ENCODE measurements at regions not wholly inside any gene's neighbourhood (a gene's known extent, or its start where the extent isn't known, plus 50 kb on each side); places are given as distances from the start of the nearest gene placed in this dataset.

- Histone ChIP-seq H3K9me3 (ENCODE audit: low read length) (no peaks in the 10 kb centered on the region), H3K36me3 (ENCODE audit: insufficient read depth, low read length) (no peaks in the 10 kb centered on the region), H3K4me1 (ENCODE audit: insufficient read depth, low read length, poor library complexity, severe bottlenecking) (no peaks in the 10 kb centered on the region), H3K9me2 (ENCODE audit: insufficient read depth, low read length) (no peaks in the 10 kb centered on the region), H3K4me3 (ENCODE audit: low read depth, low read length, poor library complexity, severe bottlenecking) (no peak overlapping the region), H3K4me2 (ENCODE audit: low read length) (no peak overlapping the region), H2AFZ (ENCODE audit: low read length) (no peak overlapping the region), H3K79me2 (ENCODE audit: insufficient read depth, low read depth, low read length) (no peaks in the 10 kb centered on the region), H4K20me1 (ENCODE audit: insufficient read depth, low read length) (no peaks in the 10 kb centered on the region), H3K27ac (ENCODE audit: low read depth, low read length, poor library complexity, severe bottlenecking) (no peak overlapping the region)
- CTCF ChIA-PET (ENCODE audit: unreplicated experiment): no interaction called here
- BruUV-seq (replicated peaks): no TSS peak
- POLR2A ChIA-PET: no interaction called here
- intact Hi-C loops (cut with micrococcal nuclease; ENCODE audit: unreplicated experiment): no loop called here
- no peak for DNase-seq (ENCODE audit: low spot score)
- TF ChIP-seq EZH2phosphoT487 (IDR thresholded peaks at IDR 0.05; ENCODE audit: borderline replicate concordance, low read depth, low read length): no peak
- no peak for TF ChIP-seq CTCF (conservative IDR thresholded peaks at IDR 0.05; ENCODE audit: low read length)
Observed at GRCh38 chr14:85233756-85234155, 296.2 kb upstream of the FLRT2 start.

GRCh38 chr14:85234156-85235025 is 295.6 kb upstream of the FLRT2 start:
- ChIA-PET CTCF (ENCODE audit: unreplicated experiment) (no interaction called here), POLR2A (no interaction called here)
- no TSS peak for BruUV-seq (replicated peaks)
- no peaks in the 10 kb centered on the region for H4K20me1 ChIP-seq (ENCODE audit: insufficient read depth, low read length)
- no peaks in the 10 kb centered on the region for H3K36me3 ChIP-seq (ENCODE audit: insufficient read depth, low read length)
- intact Hi-C loops (cut with micrococcal nuclease; ENCODE audit: unreplicated experiment): no loop called here
- no peak overlapping the region for H3K4me3 ChIP-seq (ENCODE audit: low read depth, low read length, poor library complexity, severe bottlenecking)
- H3K9me2 ChIP-seq (ENCODE audit: insufficient read depth, low read length): no peaks in the 10 kb centered on the region
- TF ChIP-seq CTCF (conservative IDR thresholded peaks at IDR 0.05; ENCODE audit: low read length): no peak
- no peak for TF ChIP-seq EZH2phosphoT487 (IDR thresholded peaks at IDR 0.05; ENCODE audit: borderline replicate concordance, low read depth, low read length)
- DNase-seq (ENCODE audit: low spot score): no peak
- H3K79me2 ChIP-seq (ENCODE audit: insufficient read depth, low read depth, low read length): no peaks in the 10 kb centered on the region
- no peak overlapping the region for H3K27ac ChIP-seq (ENCODE audit: low read depth, low read length, poor library complexity, severe bottlenecking)
- H2AFZ ChIP-seq (ENCODE audit: low read length): no peak overlapping the region
- H3K9me3 ChIP-seq (ENCODE audit: low read length): no peaks in the 10 kb centered on the region
- H3K4me1 ChIP-seq (ENCODE audit: insufficient read depth, low read length, poor library complexity, severe bottlenecking): no peaks in the 10 kb centered on the region
- no peak overlapping the region for H3K4me2 ChIP-seq (ENCODE audit: low read length)

- Histone ChIP-seq H3K27ac (ENCODE audit: low read depth, low read length, poor library complexity, severe bottlenecking) (no peak overlapping the region), H3K4me1 (ENCODE audit: insufficient read depth, low read length, poor library complexity, severe bottlenecking) (no peaks in the 10 kb centered on the region), H2AFZ (ENCODE audit: low read length) (no peak overlapping the region), H3K4me2 (ENCODE audit: low read length) (no peak overlapping the region), H3K9me3 (ENCODE audit: low read length) (no peaks in the 10 kb centered on the region), H3K36me3 (ENCODE audit: insufficient read depth, low read length) (no peaks in the 10 kb centered on the region), H3K9me2 (ENCODE audit: insufficient read depth, low read length) (no peaks in the 10 kb centered on the region), H4K20me1 (ENCODE audit: insufficient read depth, low read length) (no peaks in the 10 kb centered on the region), H3K79me2 (ENCODE audit: insufficient read depth, low read depth, low read length) (no peaks in the 10 kb centered on the region), H3K4me3 (ENCODE audit: low read depth, low read length, poor library complexity, severe bottlenecking) (no peak overlapping the region)
- no peak for TF ChIP-seq EZH2phosphoT487 (IDR thresholded peaks at IDR 0.05; ENCODE audit: borderline replicate concordance, low read depth, low read length)
- no peak for TF ChIP-seq CTCF (conservative IDR thresholded peaks at IDR 0.05; ENCODE audit: low read length)
- intact Hi-C loops (cut with micrococcal nuclease; ENCODE audit: unreplicated experiment): no loop called here
- no TSS peak for BruUV-seq (replicated peaks)
- POLR2A ChIA-PET: no interaction called here
- CTCF ChIA-PET (ENCODE audit: unreplicated experiment): no interaction called here
- DNase-seq (ENCODE audit: low spot score): no peak
Observed at GRCh38 chr14:85235868-85236267, 294.1 kb upstream of the FLRT2 start.

Measured in OCI-LY7 (cell line).